ENCODE measurements at regions not wholly inside any gene's neighbourhood (a gene's known extent, or its start where the extent isn't known, plus 50 kb on each side); places are given as distances from the start of the nearest gene placed in this dataset.

DNA sequence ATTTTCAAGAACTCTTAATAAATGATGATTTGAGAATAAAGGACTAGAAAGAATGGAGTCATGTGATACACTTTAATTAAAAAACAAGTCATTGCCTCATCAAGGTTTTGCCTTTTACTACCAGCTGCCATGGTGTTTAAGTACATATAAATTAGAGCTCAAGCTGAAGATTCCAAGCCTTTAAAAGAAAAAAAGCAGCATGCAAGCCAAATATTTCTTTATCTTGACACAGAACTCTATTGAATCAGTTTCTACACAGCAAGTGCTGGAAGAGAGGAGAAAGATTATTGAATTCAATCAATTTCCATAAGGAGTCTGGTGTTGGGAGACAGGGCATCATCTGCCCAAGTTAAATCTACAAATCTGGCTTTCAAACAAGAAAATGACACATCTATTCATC, 347.9 kb downstream of the WDR11 start (continued):
- TF ChIP-seq BACH1 (IDR thresholded peaks at IDR 0.05; ENCODE audit: borderline replicate concordance) (no peak), MXI1 (IDR thresholded peaks at IDR 0.05; ENCODE audit: low read depth, low read length) (no peak), BRCA1 (IDR thresholded peaks at IDR 0.05; ENCODE audit: low read depth, low read length) (no peak), JUND (IDR thresholded peaks at IDR 0.05; ENCODE audit: low read depth, low read length) (no peak)

GRCh38 chr10:121205625-121206024, 354.5 kb downstream of the WDR11 start:
- POLR2A ChIA-PET: no interaction called here
- 16% methylated on average over 2 of the region's 2 CpGs for WGBS (ENCODE audit: insufficient coverage, insufficient replicate concordance, low lambda C conversion rate, missing lambda C conversion rate)
- CTCF ChIA-PET: no interaction called here

More at GRCh38 chr10:121205625-121206024, 354.5 kb downstream of the WDR11 start:
- no TSS peak for BruUV-seq (replicated peaks)
- in situ Hi-C loops (cut with MboI): no loop called here
- no peaks in the 10 kb centered on the region for H3K27me3 ChIP-seq (replicated peaks in 1 of 2; ENCODE audit: control insufficient read depth in 2 of 2, insufficient read depth in 2 of 2, low read length in 1 of 2)
- no peak overlapping the region for H3K4me3 ChIP-seq
- intact Hi-C loops (cut with micrococcal nuclease; ENCODE audit: unreplicated experiment): no loop called here
- no peak for ATAC-seq
- no peaks in the 10 kb centered on the region for H3K79me2 ChIP-seq (ENCODE audit: control insufficient read depth, insufficient read depth, low read length)
- no peak overlapping the region for H2AFZ ChIP-seq (ENCODE audit: control insufficient read depth, low read depth, low read length)
- no peaks in the 10 kb centered on the region for H3K4me1 ChIP-seq (ENCODE audit: control insufficient read depth, insufficient read depth, low read length)
- H3K27ac ChIP-seq (ENCODE audit: control insufficient read depth, insufficient read depth): no peak overlapping the region
- no peak overlapping the region for H3K9ac ChIP-seq (ENCODE audit: control insufficient read depth, insufficient read depth, low read length)
- no peaks in the 10 kb centered on the region for H4K20me1 ChIP-seq (ENCODE audit: control insufficient read depth, insufficient read depth)
- no peak for FAIRE-seq
- ChIA-PET RAD21 (ENCODE audit: unreplicated experiment) (no interaction called here), SMC1A (ENCODE audit: uncharacterized antibody, unreplicated experiment) (no interaction called here)
- TF ChIP-seq IKZF2 (IDR thresholded peaks at IDR 0.05) (no peak), SUPT20H (IDR thresholded peaks at IDR 0.05; ENCODE audit: borderline replicate concordance, control insufficient read depth, low read depth, low read length) (no peak), SUZ12 (IDR thresholded peaks at IDR 0.05; ENCODE audit: unreplicated experiment) (no peak), FOXK2 (IDR thresholded peaks at IDR 0.05) (no peak), SMC3 (IDR thresholded peaks at IDR 0.05; ENCODE audit: borderline replicate concordance, low read length) (no peak), MXI1 (IDR thresholded peaks at IDR 0.05; ENCODE audit: low read depth, low read length) (no peak), YY1 (IDR thresholded peaks at IDR 0.05; ENCODE audit: low read depth, low read length) (no peak), EZH2 (IDR thresholded peaks at IDR 0.05; ENCODE audit: borderline replicate concordance, control insufficient read depth, low read depth, low read length) (no peak), POLR2AphosphoS2 (IDR thresholded peaks at IDR 0.05; ENCODE audit: low read depth, low read length) (no peak), TARDBP (IDR thresholded peaks at IDR 0.05; ENCODE audit: borderline replicate concordance) (no peak), BCL11A (IDR thresholded peaks at IDR 0.05; ENCODE audit: low read depth, low read length) (no peak), CHD1 (IDR thresholded peaks at IDR 0.05; ENCODE audit: low read depth, low read length) (no peak), KLF5 (IDR thresholded peaks at IDR 0.05; ENCODE audit: partially characterized antibody) (no peak), RUNX3 (IDR thresholded peaks at IDR 0.05; ENCODE audit: low read length) (no peak)
- TF ChIP-seq, protein P1, sequence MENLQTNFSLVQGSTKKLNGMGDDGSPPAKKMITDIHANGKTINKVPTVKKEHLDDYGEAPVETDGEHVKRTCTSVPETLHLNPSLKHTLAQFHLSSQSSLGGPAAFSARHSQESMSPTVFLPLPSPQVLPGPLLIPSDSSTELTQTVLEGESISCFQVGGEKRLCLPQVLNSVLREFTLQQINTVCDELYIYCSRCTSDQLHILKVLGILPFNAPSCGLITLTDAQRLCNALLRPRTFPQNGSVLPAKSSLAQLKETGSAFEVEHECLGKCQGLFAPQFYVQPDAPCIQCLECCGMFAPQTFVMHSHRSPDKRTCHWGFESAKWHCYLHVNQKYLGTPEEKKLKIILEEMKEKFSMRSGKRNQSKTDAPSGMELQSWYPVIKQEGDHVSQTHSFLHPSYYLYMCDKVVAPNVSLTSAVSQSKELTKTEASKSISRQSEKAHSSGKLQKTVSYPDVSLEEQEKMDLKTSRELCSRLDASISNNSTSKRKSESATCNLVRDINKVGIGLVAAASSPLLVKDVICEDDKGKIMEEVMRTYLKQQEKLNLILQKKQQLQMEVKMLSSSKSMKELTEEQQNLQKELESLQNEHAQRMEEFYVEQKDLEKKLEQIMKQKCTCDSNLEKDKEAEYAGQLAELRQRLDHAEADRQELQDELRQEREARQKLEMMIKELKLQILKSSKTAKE (IDR thresholded peaks at IDR 0.05; ENCODE audit: low read depth, poor library complexity, severe bottlenecking): no peak
- H3K36me3 ChIP-seq (ENCODE audit: control insufficient read depth in 2 of 2, insufficient read depth in 2 of 2, low read length in 1 of 2): no peaks in the 10 kb centered on the region
- H3K9me3 ChIP-seq (replicated peaks; ENCODE audit: control insufficient read depth, insufficient read depth, low read length): no peaks in the 10 kb centered on the region
- DNase-seq (ENCODE audit: low read depth, low spot score): no peak
- no peak overlapping the region for H3K4me2 ChIP-seq (ENCODE audit: control insufficient read depth, insufficient read depth)

Measured in GM12878 (cell line).